OCI-LY1 (cell line): ENCODE measurements at regions not wholly inside any gene's neighbourhood (a gene's known extent, or its start where the extent isn't known, plus 50 kb on each side); places are given as distances from the start of the nearest gene placed in this dataset.

Source experiments
- H2AFZ ChIP-seq: fragments of 200-600 bp; sonication (generic), shearing (Covaris generic); 2 replicates; pipeline ENCODE4 v1.6.0; 2014; ENCODE audit warnings: antibody characterized with exemption, mild to moderate bottlenecking, low read length
- H3F3A ChIP-seq: fragments of 200-600 bp; sonication (generic), shearing (Covaris generic); 2 replicates; pipeline ENCODE4 v1.6.0; 2014; ENCODE audit warnings: mild to moderate bottlenecking, antibody characterized with exemption, low read length, moderate library complexity; ENCODE audit not compliant: insufficient read depth
- H3K27ac ChIP-seq: fragments of 200-600 bp; sonication (generic); 2 replicates; pipeline ENCODE4 v1.5.1; 2014; ENCODE audit warnings: low read length, mixed run types, mild to moderate bottlenecking, low read depth; ENCODE audit not compliant: poor library complexity, severe bottlenecking
- H3K27me3 ChIP-seq: fragments of 200-600 bp; sonication (generic); 2 replicates; pipeline ENCODE4 v1.6.0; 2014; ENCODE audit warnings: antibody characterized with exemption, mild to moderate bottlenecking, low read length, moderate library complexity; ENCODE audit not compliant: insufficient read depth
- H3K36me3 ChIP-seq: fragments of 200-600 bp; sonication (generic); 2 replicates; pipeline ENCODE4 v1.6.1; 2014; ENCODE audit warnings: mild to moderate bottlenecking, antibody characterized with exemption, low read length, moderate library complexity, mixed read lengths; ENCODE audit not compliant: insufficient read depth
- H3K4me1 ChIP-seq: fragments of 200-600 bp; sonication (generic); 2 replicates; pipeline ENCODE4 v1.5.1; 2014; ENCODE audit warnings: mild to moderate bottlenecking, low read length, moderate library complexity; ENCODE audit not compliant: insufficient read depth, severe bottlenecking
- H3K4me2 ChIP-seq: fragments of 200-600 bp; sonication (generic), shearing (Covaris generic); 2 replicates; pipeline ENCODE4 v1.6.1; 2014; ENCODE audit warnings: low read length
- H3K4me3 ChIP-seq: fragments of 200-600 bp; sonication (generic); 2 replicates; pipeline ENCODE4 v1.5.1; 2014; ENCODE audit warnings: low read length, low read depth, mild to moderate bottlenecking, mixed read lengths; ENCODE audit not compliant: poor library complexity, severe bottlenecking
- H3K79me2 ChIP-seq: fragments of 200-600 bp; shearing (Covaris generic); 2 replicates; pipeline ENCODE4 v1.6.1; 2016; ENCODE audit warnings: mixed run types, low read length, mixed read lengths; ENCODE audit not compliant: insufficient read depth
- H3K9ac ChIP-seq: fragments of 200-600 bp; sonication (generic), shearing (Covaris generic); 2 replicates; pipeline ENCODE4 v1.6.1; 2014; ENCODE audit warnings: mild to moderate bottlenecking, low read length, mixed read lengths
- H3K9me2 ChIP-seq: fragments of 200-600 bp; sonication (generic), shearing (Covaris generic); 2 replicates; pipeline ENCODE4 v1.6.1; 2014; ENCODE audit warnings: low read depth, mild to moderate bottlenecking, low read length, mixed read lengths
- H3K9me3 ChIP-seq: fragments of 200-600 bp; shearing (Covaris generic); 2 replicates; pipeline ENCODE4 v1.6.1; 2014; ENCODE audit warnings: low read length, mixed read lengths
- H4K20me1 ChIP-seq: fragments of 200-600 bp; sonication (generic), shearing (Covaris generic); 2 replicates; pipeline ENCODE4 v1.6.0; 2016; ENCODE audit warnings: mild to moderate bottlenecking, low read length; ENCODE audit not compliant: insufficient read depth
- CTCF ChIP-seq: fragments of 200-600 bp; sonication (generic), shearing (Covaris generic); IDR thresholded peaks from 2 replicates; pipeline ENCODE4 v1.5.1; 2017; ENCODE audit warnings: mild to moderate bottlenecking, antibody characterized with exemption, low read length, moderate library complexity, mixed read lengths
- EZH2 ChIP-seq: fragments of 200-600 bp; sonication (generic), shearing (Covaris generic); IDR thresholded peaks from 2 replicates; pipeline ENCODE4 v1.8.0; 2017; ENCODE audit warnings: borderline replicate concordance, mixed run types, mild to moderate bottlenecking, antibody characterized with exemption, low read length, moderate library complexity, mixed read lengths

DNA sequence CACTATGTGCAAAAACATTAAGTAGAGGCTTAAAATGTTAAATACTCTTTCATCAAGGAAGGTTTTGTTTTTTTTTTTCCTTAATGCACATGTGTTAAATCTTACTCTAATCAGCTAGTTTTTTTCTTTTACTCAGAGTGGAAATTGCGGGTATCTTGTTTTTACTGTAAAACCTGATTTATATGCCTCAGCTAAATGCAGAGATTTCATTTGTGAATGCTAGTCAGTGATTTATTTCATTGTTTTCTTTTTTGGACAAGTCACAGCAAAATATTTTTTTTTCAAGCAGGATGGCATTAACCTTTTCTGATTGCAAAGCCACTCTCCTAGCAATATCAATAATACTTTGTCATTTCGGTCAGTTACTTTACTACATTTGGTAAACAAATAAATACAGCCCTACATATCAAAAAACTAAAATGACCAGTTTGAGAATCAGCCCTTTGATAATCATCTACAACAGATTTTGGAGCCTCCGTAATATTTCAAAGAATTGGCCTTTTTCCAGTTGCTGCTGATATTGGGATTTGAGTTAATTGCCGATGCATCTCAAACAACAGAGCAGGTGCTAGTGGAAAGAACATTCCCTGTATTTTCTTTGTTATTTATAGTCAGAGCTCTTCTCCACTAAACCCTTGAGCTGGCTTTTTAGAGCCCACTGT is 579.2 kb upstream of the ZNF608 start:
- Histone ChIP-seq H3K9me3 (no peaks in the 10 kb centered on the region), H3K4me3 (no peak overlapping the region), H3F3A (no peaks in the 10 kb centered on the region), H3K27ac (no peak overlapping the region), H3K9me2 (no peaks in the 10 kb centered on the region), H3K27me3 (no peaks in the 10 kb centered on the region), H4K20me1 (no peaks in the 10 kb centered on the region), H3K4me2 (no peak overlapping the region), H3K4me1 (peaks cover 6% of the 10 kb centered on the region), H3K79me2 (no peaks in the 10 kb centered on the region), H3K36me3 (no peaks in the 10 kb centered on the region), H3K9ac (no peak overlapping the region), H2AFZ (no peak overlapping the region)
- TF ChIP-seq CTCF (no peak), EZH2 (no peak)

DNA sequence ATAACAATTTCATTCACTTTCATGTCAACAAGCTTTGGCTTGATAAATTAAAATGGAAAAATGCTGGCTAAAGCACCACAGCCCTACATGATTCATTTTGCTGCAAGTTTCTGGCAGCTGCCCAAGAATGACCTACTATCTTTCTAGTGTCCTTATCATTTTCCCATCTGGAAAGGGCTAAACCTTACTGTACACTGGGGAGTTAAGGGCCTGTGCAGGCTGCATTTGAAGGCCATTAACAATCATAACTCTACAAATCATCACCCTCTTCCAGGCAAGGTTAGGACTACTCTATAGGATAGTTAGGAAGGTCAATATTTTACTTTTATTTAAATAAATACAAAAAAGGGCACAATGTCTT is 579.7 kb upstream of the ZNF608 start:
- H3K27ac ChIP-seq, result no peak overlapping the region
- no peak overlapping the region for H2AFZ ChIP-seq
- no peak overlapping the region for H3K9ac ChIP-seq
- no peaks in the 10 kb centered on the region for H3K79me2 ChIP-seq
- H3K4me2 ChIP-seq, result no peak overlapping the region
- H3K9me2 ChIP-seq, result no peaks in the 10 kb centered on the region
- H3K4me1 ChIP-seq, result peaks cover 7% of the 10 kb centered on the region
- H3F3A ChIP-seq, result no peaks in the 10 kb centered on the region
- no peaks in the 10 kb centered on the region for H3K9me3 ChIP-seq
- no peaks in the 10 kb centered on the region for H4K20me1 ChIP-seq
- no peaks in the 10 kb centered on the region for H3K27me3 ChIP-seq
- TF ChIP-seq CTCF (no peak), EZH2 (no peak)
- no peaks in the 10 kb centered on the region for H3K36me3 ChIP-seq
- H3K4me3 ChIP-seq, result no peak overlapping the region

GRCh38 chr5:125327676-125328075 is 581.2 kb upstream of the ZNF608 start:
- no peak overlapping the region for H2AFZ ChIP-seq
- H3K9me3 ChIP-seq, result no peaks in the 10 kb centered on the region
- H3K4me1 ChIP-seq, result peaks cover 21% of the 10 kb centered on the region
- H3K4me2 ChIP-seq, result no peak overlapping the region
- H3K79me2 ChIP-seq, result no peaks in the 10 kb centered on the region
- H3F3A ChIP-seq, result no peaks in the 10 kb centered on the region
- no peaks in the 10 kb centered on the region for H3K9me2 ChIP-seq
- no peak overlapping the region for H3K4me3 ChIP-seq
- no peaks in the 10 kb centered on the region for H4K20me1 ChIP-seq
- no peak overlapping the region for H3K9ac ChIP-seq
- TF ChIP-seq CTCF (no peak), EZH2 (no peak)
- H3K27ac ChIP-seq, result no peak overlapping the region
- H3K36me3 ChIP-seq, result no peaks in the 10 kb centered on the region
- H3K27me3 ChIP-seq, result no peaks in the 10 kb centered on the region
